ENCODE measurements at regions not wholly inside any gene's neighbourhood (a gene's known extent, or its start where the extent isn't known, plus 50 kb on each side); places are given as distances from the start of the nearest gene placed in this dataset.

DNA sequence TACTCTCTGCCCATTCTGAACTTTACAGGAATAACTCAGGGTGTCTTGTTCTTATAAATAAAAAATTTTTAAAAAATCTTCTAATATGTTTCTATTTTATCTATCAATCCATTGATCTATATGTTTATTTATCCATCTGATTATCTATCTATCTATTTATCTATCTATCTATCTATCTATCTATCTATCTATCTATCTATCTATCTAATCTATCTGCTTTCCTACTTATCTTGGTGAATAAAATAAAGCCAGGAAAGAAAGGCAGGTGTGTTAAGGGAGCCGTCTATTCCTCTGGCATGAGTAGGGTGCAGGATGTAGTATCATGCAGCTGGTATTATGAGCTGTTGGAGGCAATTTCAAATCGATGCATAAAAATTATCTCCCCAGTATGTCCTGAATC lies 153.0 kb downstream of the FOXA2 start:
- no peak for DNase-seq (ENCODE audit: low read depth)

DNA sequence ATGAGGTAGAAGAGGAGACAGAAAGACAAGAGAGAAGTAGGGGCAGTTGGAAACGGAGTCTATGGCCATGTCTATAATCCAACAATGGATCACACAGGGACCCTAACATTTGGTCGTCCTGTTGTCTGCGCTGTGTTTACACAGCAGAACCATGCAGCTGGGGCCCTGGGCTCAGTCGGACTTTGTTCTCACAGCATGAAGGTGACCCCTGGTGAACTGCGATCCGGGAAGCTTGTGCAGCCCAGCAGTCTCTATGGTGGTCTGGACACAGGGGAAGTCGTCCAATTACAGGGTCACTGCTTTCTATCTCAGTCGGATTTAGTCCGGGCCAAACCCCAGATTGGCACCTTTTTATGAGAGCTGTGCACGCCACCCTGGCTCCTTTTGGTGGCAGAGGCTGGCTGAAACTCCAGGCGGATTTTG lies 153.6 kb downstream of the FOXA2 start:
- DNase-seq (ENCODE audit: low read depth), result no peak

DNA sequence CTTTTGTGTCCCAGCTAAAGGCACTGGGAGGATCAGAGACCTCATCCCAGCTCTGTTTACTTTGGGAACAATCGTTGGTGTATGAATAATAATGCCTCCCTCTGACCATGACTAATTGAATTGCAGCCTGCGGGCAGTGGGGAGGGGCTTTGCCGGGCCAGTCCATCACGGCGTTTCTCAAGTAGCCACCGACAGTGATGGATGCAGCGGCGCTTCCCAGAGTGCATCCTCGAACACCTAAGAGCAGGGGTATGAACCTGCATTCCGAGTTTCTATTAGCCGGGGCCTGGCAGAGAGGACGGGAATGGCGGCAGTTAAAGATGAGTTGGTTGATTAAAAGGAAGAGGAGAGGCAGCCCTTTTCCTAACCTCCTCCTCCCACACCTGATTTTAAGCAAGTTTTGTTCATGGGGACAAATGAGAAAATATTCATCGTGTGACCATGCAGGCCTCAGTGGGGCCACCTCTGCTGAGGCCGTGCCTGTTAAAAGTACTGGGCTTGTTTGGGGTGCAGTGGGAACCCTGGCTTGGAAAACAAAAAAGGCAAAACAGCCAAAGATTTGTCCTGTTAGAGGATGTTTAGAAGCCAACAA lies 154.1 kb downstream of the FOXA2 start:
- DNase-seq (ENCODE audit: low read depth), result no peak

DNA sequence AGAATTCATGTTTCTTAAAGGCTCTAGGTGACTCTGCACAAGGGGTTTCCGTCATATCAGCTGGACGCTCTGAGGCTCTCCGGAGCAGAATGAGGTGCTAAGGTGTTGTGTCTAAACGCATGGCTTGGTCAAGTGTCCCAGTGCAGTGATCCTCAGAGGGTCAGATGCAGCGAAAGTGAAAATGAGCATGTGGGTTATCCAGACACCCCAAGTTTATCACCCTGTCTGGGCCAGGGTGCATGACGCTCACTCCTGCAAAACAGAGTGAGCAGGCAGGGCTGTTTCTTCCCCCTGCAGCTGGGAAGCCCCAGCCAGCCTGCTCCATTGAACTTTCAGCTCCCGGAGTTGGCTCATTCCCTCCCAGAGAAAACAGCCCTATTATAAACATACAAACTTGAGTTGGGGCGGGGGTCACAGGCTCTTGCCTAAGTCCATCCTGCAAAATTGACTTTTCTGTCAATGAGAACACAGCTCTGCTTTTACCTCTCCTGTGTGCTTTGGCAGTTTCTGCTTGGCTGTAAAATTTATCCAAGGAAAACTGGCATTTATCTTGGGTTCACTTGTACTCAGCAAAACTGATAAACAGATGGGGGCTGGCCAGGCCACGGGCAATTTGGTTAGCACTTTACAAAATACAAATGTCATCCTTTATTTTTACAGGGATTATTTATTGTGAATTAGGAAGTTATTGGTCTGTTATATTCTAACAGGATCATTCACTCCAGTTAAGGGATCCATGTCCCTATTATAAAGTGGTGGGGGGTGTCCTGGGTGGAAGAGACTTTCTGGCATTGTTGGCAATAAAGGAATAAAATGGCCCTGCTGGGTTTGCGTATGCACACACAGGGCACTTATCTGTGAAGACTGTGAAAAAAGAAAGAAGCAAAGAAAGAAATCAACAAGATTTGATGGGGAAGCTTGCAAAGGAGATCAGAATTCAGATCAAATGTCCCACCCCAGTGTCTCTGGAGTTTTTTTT lies 154.9 kb downstream of the FOXA2 start:
- no peak for DNase-seq (ENCODE audit: low read depth)

DNA sequence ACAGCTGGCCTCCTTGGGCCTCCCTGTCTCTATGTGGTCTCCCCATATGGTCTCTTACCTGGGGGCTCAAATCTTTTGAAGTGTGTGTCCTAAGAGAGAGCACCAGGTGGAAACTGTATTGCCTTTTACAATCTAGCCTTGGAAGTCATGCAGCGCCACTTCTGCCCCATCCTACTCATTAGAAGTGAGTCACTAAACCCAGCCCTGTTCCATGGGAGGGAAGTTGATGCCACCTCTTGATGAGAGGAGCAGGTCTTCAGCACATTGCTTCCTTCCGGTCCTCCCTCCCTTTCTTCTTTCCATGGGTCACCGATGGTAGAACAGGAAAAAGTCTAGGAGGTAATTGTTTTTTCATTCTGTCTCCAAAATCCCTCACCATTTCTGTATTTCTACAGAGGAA lies 156.3 kb downstream of the FOXA2 start:
- DNase-seq (ENCODE audit: low read depth), result no peak

DNA sequence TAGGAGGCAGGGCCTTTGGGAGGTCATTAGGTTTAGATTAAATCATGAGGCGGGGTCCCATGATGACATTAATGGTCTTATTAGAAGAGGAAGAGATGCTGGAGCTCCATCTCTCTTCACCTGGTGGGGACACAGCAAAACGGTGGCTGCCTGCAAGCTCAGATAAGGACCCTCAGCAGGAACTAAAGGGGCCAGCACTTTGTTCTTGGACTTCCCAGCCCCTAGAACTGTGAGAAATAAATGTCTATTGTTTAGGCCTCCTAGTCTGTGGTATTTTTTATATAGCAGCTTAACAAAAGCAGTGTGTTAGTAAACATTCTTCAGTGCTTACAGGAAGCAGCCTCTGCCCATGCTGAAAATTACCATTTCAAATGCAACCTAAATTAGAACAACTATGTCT lies 157.6 kb downstream of the FOXA2 start:
- no peak for DNase-seq (ENCODE audit: low read depth)

DNA sequence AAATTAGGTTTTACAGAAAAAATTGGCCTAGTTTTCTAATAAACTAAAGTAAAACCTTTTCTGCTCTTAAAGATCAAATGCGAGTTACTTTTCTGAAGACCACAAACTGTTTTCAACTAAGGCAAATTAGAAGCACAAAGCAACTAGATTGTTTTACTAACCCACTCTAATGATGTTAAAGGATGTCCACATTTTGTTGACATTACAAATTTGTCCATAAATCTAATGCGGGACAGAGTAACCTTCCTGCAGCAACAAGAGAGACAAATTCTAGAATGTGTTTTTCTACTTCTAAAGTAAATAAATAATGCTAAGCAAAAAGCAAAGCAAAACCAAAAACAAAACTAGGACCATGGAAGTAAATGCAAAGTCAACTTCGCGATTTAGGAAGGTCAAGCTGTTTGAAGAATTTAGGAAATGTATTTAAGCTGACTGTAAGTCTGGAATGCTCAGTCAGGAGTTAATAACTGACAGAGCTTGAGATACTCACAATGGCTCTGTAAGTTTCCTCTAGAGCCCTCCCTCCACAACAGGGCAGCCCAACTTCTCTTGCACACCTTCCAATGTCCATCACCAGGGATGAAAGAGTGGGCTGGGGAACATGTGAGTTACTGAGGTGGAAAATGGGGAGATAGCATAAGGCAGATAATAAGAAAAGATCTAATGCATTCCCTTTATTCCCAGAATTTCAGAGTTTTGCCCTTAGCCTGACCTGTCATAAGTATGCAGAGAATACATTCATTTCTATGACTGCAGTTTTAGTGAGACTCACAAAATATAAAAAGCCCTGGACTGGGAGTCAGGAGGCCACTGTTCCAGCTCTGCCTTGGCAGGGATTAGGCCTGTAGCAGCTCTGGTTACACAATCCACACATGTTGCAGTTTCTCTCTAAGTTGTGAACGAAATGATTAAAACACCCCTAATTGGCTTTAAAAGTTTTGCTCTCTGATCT lies 158.8 kb downstream of the FOXA2 start:
- DNase-seq (ENCODE audit: low read depth), result no peak

DNA sequence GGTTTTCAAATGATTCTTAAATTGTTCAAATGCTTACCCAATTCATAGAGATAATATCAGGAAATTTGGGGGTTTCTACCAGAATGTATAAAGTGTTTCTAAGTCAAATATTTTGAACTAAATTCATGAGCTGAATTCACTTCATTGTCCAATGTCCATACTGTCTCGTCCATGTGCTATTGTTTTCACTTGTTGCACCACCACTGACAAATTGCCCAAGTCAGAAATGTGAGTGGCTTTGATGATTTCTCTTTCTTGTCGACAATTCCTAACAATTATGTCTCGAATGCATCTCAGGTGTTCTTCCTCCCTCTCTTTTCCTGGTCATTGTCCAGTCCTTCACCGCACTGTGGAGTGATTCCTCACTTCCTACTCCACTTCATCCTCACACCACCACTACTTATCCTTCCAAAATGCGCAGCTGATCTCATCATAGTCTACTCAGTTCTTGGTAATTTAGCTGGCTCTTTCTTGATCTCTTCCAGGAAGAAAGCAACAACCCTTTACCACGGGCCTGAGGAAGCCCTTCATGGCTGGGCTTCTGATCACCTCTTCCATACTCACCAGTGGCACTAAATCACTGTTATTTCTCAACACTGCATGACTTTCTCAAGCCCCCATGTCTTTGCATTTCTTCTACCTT lies 161.1 kb downstream of the FOXA2 start:
- no peak for DNase-seq (ENCODE audit: low read depth)

DNA sequence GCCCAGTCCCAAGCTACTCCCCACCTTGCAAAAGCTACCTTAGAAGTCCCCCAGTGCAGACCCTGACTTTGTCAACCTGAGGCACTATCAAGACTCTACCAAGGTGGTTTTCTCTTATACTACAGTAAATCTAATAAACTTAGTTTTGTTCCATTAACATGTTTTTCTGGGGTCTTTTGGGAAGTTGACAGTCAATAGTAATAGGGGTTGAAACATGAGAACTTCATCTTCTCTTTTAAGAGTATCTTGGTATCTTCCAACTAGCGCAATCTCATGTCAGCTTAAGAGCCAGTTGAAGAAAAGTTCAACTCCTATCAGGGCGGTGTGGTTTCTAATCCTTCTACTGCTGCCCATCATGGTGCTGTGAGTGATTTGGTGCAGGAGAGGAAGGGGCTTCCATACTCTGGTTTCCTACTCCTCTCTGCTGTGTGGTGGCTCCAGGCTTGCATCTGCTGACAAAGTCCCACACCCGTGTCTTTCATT lies 164.2 kb downstream of the FOXA2 start:
- no peak for DNase-seq (ENCODE audit: low read depth)

DNA sequence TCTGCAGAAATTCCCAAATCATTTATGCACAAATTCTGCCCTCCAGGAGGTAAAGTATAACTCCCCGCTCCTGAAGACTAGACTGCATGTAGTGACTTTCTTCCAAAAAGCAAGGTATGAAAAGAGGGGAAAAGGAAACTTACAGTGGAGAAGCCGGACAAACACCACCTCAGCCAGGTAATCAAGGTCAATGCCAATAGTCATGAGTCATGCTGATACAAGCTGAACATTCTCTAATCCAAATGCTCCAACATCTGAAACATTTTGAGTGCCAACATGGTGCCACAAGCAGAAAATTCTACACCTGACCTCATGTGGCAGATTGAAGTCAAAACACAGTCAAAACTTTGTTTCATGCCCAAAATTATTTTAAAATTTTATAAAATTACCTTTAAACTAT lies 165.6 kb downstream of the FOXA2 start:
- DNase-seq (ENCODE audit: low read depth), result no peak

DNA sequence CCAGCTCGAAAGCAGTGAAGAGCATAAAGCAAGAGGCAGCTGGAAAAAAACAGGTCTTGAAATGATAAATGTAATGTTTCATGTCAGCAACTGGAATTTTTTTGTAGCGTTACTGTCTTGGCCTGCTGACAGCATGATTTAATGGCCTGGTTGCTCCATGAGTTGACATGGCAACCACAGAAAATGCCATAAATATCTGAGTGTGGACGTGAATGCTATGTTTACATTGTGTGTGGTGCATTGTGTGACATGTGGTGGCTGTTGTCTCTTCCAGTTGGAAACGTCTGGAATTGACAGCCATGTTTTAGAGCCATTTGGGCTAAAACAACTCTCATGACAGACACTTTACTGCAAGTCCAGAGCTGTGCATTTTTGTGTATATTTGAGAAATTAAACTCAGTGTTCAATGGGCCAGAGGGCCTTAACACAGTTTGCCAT lies 170.0 kb downstream of the FOXA2 start:
- DNase-seq (ENCODE audit: low read depth), result no peak

DNA sequence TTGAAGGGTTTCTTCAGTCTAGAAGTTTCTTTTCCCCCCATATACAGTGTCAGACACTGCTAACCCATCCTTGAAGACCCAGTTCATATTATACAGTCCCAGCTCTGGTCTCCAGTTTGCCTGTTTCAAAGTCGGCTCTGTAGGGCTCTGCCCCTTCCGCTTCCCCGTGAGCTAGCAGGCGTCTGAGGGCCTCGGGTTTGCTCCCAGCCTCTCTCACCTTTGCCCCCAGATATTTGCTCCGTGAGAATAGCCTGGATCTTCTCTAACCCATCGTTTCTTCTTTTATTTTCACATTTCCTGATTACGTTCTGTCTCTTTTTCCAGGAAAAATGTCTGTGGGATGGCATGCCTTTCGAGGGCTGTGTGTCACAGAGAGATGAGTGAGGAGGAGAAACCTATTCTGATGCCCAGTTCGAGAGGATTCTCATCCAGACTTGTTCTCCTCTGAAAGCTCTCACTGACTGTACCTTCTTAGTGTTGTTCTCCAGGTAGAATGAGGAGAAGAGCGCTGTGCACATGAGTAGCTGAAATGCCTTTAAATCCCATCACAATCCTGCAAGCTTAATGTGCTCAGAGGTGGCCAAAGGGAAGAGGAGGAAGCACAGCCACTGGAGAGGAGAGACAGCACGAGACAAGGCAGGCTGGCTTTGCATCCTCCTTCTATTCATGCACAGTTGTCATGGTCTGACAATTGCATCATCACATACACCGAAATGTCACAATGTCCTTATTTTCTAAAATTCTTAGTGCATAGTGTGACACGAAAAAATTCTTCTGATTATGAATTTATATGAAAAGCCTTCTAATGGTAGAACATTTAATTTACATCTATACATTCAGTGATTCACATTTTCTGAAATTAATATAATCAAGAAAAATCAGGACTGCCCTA lies 171.1 kb downstream of the FOXA2 start:
- no peak for DNase-seq (ENCODE audit: low read depth)

DNA sequence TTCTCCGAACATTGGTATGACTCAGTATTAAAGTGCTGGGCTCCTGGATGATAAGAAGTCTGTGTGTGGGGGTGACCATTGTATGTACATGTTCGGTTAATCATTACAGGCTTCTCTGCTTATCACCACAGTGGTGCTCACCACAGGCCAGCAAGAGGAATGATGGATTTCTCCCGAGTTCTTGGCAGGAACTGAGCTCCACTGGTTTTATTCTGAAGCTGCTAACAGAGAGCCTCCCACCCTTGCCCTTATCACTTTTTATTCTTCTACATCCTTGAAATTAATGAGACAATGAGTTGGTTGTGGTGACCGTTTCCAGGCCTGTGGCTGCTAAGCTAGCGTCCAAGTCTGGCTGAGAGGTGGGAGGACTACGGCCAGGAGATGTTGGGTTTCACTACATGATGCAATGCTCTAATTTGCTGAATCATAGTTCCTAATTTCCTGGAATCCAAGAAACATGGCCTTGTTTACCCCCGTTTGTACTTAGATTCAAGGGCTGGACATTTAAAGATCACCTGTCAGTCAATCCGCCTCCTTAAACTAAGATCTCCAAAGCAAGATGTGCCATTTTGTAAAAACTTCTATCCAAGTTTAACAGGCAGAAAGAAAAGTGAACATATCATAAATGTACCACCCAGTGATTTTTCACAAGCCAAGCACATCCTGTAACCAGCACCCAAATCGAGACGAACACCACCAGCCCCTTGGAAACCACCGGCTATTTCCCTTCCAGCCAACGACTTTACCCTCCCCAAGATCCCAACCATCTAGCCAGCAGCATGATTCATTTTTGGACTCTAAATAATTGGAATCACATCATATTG lies 172.5 kb downstream of the FOXA2 start:
- no peak for DNase-seq (ENCODE audit: low read depth)

DNA sequence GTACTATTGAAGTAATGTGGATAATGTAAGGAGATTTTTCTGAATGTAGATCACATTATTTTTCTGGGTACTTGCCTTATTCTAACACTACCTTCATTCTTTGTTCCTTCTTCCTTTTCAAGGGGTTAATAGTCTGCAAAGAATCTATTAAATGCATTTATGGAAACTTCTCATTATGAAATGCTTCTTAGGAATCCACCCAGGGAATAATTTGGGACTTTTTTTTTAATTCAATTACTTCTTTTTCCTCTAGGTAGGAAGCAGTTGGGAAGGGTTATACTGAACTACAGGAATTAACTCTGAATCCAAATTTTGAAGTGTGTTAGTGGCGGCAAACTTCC lies 173.1 kb downstream of the FOXA2 start:
- DNase-seq (ENCODE audit: low read depth), result no peak

DNA sequence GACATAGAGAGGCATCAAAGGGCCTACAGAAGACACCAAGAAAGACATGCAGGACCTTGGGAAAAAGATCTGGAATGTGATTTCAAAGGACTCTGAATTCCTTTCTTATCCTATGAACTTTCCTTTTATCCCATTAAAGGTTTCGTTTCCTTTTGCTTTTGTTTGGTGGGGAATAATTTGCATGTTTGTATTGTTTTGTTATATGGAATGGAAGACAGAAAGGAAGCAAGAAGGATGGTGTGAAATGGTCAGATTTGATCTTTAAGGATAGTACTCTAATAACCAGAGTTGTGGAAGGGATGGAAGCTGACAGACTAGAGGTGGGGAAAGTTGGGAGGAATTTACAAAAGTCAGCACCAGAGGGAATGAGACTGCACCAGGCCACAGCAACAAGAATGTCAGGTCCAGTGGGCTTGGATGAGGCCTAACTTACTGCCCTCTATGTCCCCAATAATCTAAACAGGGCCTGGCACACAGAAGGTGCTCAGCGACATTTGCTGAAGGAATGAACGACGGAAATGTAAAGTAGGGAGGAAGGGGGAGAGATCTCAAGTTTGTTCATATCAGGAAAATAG lies 173.7 kb downstream of the FOXA2 start:
- DNase-seq (ENCODE audit: low read depth), result no peak

DNA sequence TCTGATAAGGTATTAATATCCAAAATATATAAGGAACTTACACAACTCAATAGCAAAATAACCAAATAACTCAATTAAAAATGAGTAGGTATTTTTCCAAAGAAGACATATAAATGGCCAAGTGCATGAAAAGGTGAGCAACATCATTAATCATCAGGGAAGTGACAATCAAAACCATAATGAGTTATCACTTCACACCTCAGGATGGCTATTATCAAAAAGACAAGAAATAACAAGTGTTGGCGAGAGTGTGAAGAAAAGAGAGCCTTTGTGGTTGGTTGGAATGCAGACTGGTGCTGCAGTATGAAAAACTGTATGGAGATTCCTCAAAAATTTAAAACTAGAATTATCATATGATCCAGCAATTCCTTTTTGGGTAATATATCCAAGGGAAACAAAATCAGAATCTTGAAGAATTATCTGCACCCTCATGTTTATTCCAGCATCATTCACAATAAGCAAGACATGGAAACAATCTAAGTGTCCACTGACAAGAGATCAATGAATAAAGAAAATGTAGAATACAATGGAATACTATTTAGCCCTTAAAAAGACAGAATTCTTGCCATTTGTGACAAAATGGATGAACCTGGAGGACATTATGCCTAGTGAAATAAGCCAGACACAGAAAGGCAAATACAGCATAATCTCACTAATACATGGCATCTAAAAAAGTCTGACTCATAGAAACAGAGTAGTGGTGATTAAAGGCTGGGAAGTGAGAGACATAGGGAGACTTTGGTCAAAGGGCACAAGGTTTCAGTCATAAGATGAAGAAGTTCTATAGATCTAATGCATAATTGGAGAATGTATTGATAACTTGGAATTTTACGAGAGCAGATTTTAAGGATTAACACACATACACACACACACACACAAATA lies 175.6 kb downstream of the FOXA2 start:
- no peak for DNase-seq (ENCODE audit: low read depth)

DNA sequence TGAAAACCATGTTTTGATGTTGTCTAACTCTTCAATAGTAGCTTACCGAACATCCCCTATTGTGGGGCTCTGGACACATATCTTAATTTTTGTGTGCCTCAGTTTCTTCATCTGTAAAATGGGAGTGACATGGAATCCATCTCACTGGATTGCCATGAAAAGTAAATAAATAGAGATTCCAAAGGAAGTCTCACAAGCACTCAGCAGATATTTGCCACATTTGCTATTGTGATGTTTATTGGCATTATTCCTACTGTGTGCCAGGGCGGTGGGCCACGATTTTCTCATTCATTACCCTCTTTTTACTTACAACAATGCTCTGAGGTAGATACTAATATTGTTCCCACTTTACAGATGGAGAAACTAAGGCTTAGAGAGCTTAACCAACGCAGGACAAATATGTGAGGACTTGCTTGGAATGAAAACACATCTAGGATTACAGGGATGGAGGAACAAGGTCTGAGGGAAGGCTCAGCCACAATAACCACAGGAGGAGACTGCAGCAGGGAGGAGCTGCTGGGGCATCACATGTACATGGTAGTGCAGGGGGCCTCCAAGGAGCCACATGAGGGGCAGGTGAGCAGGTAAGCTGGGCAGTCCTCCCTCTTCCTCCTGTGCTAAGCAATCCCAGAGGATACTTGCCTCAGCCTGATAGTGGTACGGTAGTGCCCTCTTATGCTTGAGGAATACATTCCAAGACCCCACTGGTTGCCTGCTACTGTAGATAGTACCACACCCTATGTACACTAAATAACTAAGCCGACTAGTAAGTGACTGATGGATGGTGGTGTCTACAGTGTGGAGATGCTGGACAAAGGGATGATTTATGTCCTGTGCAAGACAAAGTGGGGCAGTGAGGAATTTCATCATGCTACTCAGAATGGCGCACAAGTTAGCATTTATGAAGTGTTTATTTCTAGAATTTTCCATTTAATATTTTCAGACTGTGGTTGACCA lies 176.9 kb downstream of the FOXA2 start:
- no peak for DNase-seq (ENCODE audit: low read depth)

Data from stimulated activated CD8-positive, alpha-beta memory T cell treated with anti-CD3 and anti-CD28 coated beads, Interleukin-15, amount 100 ng/mL, for 24 hours (primary cell).